ENCODE measurements at regions not wholly inside any gene's neighbourhood (a gene's known extent, or its start where the extent isn't known, plus 50 kb on each side); places are given as distances from the start of the nearest gene placed in this dataset.

DNA sequence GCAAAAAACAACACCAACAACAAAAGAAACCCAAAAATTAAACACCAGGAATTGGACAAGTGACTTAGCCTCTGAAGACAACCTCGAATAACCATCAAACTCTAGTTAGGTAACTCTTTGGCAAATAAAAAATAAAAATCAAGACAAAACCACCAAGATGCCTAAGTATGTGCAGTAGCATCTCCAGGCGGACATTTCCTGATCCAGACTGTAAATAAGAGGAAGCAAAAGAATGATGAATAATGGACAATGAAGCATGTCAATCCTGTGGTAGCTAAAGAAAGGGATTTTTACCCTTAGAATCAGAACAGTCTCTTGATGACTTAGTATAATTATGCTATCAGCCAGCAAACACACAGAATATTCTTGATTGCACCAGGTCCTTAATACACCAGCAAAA, 276.7 kb upstream of the DIAPH2 start:
- Mint-ChIP-seq H3K4me1 (no peaks in the 10 kb centered on the region), H3K27ac (no peak overlapping the region), H3K9me3 (peaks cover 0 to 3% (median 0%) of the 10 kb centered on the region in 5 donors), H3K27me3 (peaks cover 0 to 1% of the 10 kb centered on the region in 2 donors), H3K4me3 (no peak overlapping the region), H3K36me3 (no peaks in the 10 kb centered on the region)
- Histone ChIP-seq H3K4me1 (ENCODE audit: insufficient read depth, low read length) (no peaks in the 10 kb centered on the region), H3K27ac (ENCODE audit: low read depth, low read length) (no peak overlapping the region), H3K27me3 (ENCODE audit: insufficient read depth, low read length, poor library complexity, severe bottlenecking) (no peaks in the 10 kb centered on the region), H3K4me3 (ENCODE audit: low read length) (no peak overlapping the region), H3K9me3 (ENCODE audit: low read length) (no peaks in the 10 kb centered on the region), H3K36me3 (ENCODE audit: insufficient read depth, low read length) (no peaks in the 10 kb centered on the region)
- CTCF ChIA-PET: no interaction called here
- POLR2A ChIA-PET: no interaction called here
- DNase-seq: no peak

DNA sequence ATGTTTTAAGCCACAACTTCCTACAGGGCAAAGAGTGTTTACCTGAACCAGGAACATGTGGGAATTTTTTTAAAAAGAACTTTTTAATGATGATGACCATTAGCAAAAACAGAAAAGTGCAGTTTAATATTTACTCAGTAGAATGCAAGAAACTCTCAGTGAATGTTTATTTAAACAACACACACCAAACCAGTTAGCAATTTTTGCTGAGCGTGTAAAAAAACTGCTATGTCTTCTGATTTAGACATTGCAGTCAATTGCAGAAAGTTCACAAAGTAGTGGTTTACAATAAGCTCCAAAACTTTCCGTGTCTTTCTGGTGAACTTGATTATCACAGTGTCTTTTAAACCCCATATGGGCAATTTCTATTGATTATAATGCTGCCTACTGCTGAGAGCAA, 273.7 kb upstream of the DIAPH2 start:
- H3K27ac ChIP-seq (ENCODE audit: low read depth, low read length): no peak overlapping the region
- no peaks in the 10 kb centered on the region for H3K27me3 ChIP-seq (ENCODE audit: insufficient read depth, low read length, poor library complexity, severe bottlenecking)
- H3K36me3 Mint-ChIP-seq: no peaks in the 10 kb centered on the region
- H3K4me3 ChIP-seq (ENCODE audit: low read length): no peak overlapping the region
- H3K4me3 Mint-ChIP-seq: no peak overlapping the region
- no peaks in the 10 kb centered on the region for H3K4me1 Mint-ChIP-seq
- no peak for DNase-seq
- peaks cover 0 to 2% (median 0%) of the 10 kb centered on the region in 5 donors for H3K9me3 Mint-ChIP-seq
- no peaks in the 10 kb centered on the region for H3K4me1 ChIP-seq (ENCODE audit: insufficient read depth, low read length)
- peaks cover 0 to 1% of the 10 kb centered on the region in 2 donors for H3K27me3 Mint-ChIP-seq
- H3K9me3 ChIP-seq (ENCODE audit: low read length): no peaks in the 10 kb centered on the region
- POLR2A ChIA-PET: no interaction called here
- H3K36me3 ChIP-seq (ENCODE audit: insufficient read depth, low read length): no peaks in the 10 kb centered on the region
- CTCF ChIA-PET: no interaction called here
- no peak overlapping the region for H3K27ac Mint-ChIP-seq

DNA sequence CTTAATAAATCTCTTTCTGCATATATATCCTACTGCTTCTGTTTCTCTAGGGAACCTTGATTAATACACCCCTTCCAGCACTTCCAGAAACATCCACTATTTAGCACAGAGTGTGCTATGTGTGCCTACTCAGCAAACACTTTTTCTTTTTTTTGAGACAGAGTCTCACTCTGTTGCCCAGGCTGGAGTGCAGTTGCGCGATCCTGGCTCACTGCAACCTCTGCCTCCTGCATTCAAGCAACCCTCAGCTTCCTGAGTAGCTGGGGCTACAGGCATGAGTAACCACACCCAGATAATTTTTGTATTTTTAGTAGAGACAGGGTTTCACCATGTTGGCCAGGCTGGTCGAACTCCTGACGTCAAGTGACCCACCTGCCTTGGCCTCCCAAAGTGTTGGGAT, 266.9 kb upstream of the DIAPH2 start:
- H3K4me1 Mint-ChIP-seq: no peaks in the 10 kb centered on the region
- H3K27ac Mint-ChIP-seq: no peak overlapping the region
- Histone ChIP-seq H3K36me3 (ENCODE audit: insufficient read depth, low read length) (no peaks in the 10 kb centered on the region), H3K27me3 (ENCODE audit: insufficient read depth, low read length, poor library complexity, severe bottlenecking) (no peaks in the 10 kb centered on the region), H3K27ac (ENCODE audit: low read depth, low read length) (no peak overlapping the region), H3K4me1 (ENCODE audit: insufficient read depth, low read length) (no peaks in the 10 kb centered on the region), H3K9me3 (ENCODE audit: low read length) (no peaks in the 10 kb centered on the region), H3K4me3 (ENCODE audit: low read length) (no peak overlapping the region)
- DNase-seq: no peak
- H3K27me3 Mint-ChIP-seq: no peaks in the 10 kb centered on the region
- ChIA-PET POLR2A (no interaction called here), CTCF (no interaction called here)
- H3K36me3 Mint-ChIP-seq: no peaks in the 10 kb centered on the region
- H3K9me3 Mint-ChIP-seq: no peaks in the 10 kb centered on the region
- H3K4me3 Mint-ChIP-seq: peak overlapping the region in 1 of 7 donors; percentile 18

DNA sequence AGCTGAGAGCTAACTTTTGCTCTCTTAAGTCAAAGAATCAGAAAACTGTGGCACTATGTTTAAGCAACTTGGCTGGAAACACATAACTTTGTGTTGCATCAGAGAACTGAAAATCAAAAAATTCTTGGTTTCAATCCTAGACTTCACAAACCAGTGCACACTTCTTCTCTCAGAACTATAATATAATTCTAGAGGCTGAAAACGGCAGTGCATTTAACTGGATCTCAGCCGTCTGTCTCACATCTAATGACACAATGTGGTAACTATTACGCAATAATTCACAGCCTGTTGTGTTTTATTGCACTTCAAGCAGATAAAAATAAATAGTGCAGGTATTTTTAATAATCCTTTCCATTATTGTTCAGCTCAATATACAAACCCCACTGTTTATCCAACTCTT, 260.6 kb upstream of the DIAPH2 start:
- Mint-ChIP-seq H3K4me3 (no peak overlapping the region), H3K27me3 (peaks cover 0 to 2% of the 10 kb centered on the region in 2 donors), H3K36me3 (no peaks in the 10 kb centered on the region), H3K4me1 (no peaks in the 10 kb centered on the region), H3K9me3 (peaks cover 0 to 2% (median 0%) of the 10 kb centered on the region in 5 donors), H3K27ac (no peak overlapping the region)
- Histone ChIP-seq H3K4me1 (ENCODE audit: insufficient read depth, low read length) (no peaks in the 10 kb centered on the region), H3K4me3 (ENCODE audit: low read length) (no peak overlapping the region), H3K27me3 (ENCODE audit: insufficient read depth, low read length, poor library complexity, severe bottlenecking) (no peaks in the 10 kb centered on the region), H3K27ac (ENCODE audit: low read depth, low read length) (no peak overlapping the region), H3K36me3 (ENCODE audit: insufficient read depth, low read length) (no peaks in the 10 kb centered on the region), H3K9me3 (ENCODE audit: low read length) (no peaks in the 10 kb centered on the region)
- ChIA-PET CTCF (no interaction called here), POLR2A (no interaction called here)
- no peak for DNase-seq

DNA sequence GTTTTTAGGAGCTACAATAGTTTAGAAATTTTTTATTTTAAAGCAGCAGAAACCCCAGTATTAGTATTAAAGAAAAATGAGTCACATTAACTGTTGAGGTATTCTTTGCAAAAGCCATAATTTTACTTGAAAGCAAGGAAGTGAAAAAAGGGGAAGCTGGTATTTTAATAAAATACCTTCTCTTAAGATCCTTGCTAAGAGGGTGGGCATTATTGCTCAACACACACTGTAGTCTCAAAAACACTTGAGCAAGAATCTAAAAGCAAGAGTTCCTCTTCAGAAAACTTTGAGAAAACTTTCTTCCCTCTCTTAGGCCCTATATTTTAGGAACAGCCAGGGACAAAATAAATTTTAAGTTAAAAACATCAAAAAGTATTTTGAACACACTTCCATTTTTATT, 259.4 kb upstream of the DIAPH2 start:
- no peak for DNase-seq
- ChIA-PET CTCF (no interaction called here), POLR2A (no interaction called here)

DNA sequence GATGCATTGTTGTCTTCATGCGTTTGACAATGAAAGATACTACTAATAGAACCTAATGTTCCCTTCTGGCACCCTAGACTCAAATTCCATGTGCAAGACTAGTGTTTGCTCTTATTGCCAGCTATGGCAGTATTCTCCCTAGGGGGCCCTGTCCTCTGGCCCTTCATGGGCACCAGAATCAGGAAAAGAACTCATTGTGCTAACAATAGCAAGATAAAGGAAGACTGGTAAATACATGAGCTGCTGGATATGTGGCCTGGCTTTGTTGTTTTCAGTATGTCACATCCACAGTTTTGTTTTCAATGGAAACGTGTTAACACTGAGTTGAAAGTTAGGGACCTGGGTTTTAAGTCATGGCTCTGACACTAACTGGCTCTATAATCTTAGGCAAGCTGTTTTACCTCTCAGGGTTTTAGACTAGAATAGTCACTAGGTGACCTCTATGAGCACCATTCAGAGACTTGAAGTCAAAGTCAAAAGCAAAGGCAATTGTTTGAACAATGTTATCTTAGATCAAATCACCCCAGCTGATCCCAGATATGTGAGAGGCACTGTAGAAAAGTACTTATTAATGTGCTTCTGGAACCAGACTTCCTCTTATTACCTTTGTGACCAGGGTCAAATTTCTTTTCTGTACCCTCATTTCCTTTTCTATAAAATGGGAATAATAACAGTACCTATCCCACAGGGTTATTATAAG, 253.7 kb upstream of the DIAPH2 start:
- Histone ChIP-seq H3K4me3 (ENCODE audit: low read length) (no peak overlapping the region), H3K27me3 (ENCODE audit: insufficient read depth, low read length, poor library complexity, severe bottlenecking) (no peaks in the 10 kb centered on the region), H3K9me3 (ENCODE audit: low read length) (no peaks in the 10 kb centered on the region), H3K4me1 (ENCODE audit: insufficient read depth, low read length) (no peaks in the 10 kb centered on the region), H3K36me3 (ENCODE audit: insufficient read depth, low read length) (no peaks in the 10 kb centered on the region), H3K27ac (ENCODE audit: low read depth, low read length) (no peak overlapping the region)
- peaks cover 0 to 2% of the 10 kb centered on the region in 2 donors for H3K27me3 Mint-ChIP-seq
- CTCF ChIA-PET: no interaction called here
- no peaks in the 10 kb centered on the region for H3K4me1 Mint-ChIP-seq
- no peak overlapping the region for H3K4me3 Mint-ChIP-seq
- peaks cover 0 to 4% (median 0%) of the 10 kb centered on the region in 5 donors for H3K9me3 Mint-ChIP-seq
- POLR2A ChIA-PET: no interaction called here
- DNase-seq: no peak
- no peak overlapping the region for H3K27ac Mint-ChIP-seq
- H3K36me3 Mint-ChIP-seq: no peaks in the 10 kb centered on the region

More for the DNA sequence above, 259.4 kb upstream of the DIAPH2 start:
- no peaks in the 10 kb centered on the region for H3K36me3 Mint-ChIP-seq
- H3K9me3 Mint-ChIP-seq: peaks cover 0 to 4% (median 0%) of the 10 kb centered on the region in 5 donors
- Histone ChIP-seq H3K27me3 (ENCODE audit: insufficient read depth, low read length, poor library complexity, severe bottlenecking) (no peaks in the 10 kb centered on the region), H3K4me3 (ENCODE audit: low read length) (no peak overlapping the region), H3K36me3 (ENCODE audit: insufficient read depth, low read length) (no peaks in the 10 kb centered on the region), H3K27ac (ENCODE audit: low read depth, low read length) (no peak overlapping the region), H3K4me1 (ENCODE audit: insufficient read depth, low read length) (no peaks in the 10 kb centered on the region), H3K9me3 (ENCODE audit: low read length) (no peaks in the 10 kb centered on the region)
- peaks cover 0 to 2% of the 10 kb centered on the region in 2 donors for H3K27me3 Mint-ChIP-seq
- H3K4me1 Mint-ChIP-seq: no peaks in the 10 kb centered on the region
- H3K27ac Mint-ChIP-seq: no peak overlapping the region
- no peak overlapping the region for H3K4me3 Mint-ChIP-seq

DNA sequence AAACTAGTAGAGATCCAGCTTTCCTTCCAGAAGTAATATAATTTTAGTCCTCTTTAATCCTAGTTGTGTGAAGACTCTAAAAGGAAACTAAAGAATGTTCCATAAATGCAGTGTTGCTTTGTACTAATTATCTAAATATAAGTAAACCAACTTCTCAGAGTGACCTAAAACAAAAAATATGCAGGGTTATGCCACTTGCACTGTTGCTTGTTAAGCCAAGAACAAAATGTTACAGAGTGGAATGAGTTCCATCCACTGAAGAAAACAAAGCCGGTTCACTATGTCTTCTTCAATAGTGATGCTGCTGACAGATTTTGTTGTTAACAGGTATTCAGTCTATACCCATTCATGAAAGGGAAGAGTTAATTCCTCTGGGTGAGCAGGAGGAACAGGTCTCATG, 252.0 kb upstream of the DIAPH2 start:
- H3K27ac Mint-ChIP-seq: no peak overlapping the region
- Histone ChIP-seq H3K9me3 (ENCODE audit: low read length) (no peaks in the 10 kb centered on the region), H3K4me3 (ENCODE audit: low read length) (no peak overlapping the region), H3K36me3 (ENCODE audit: insufficient read depth, low read length) (no peaks in the 10 kb centered on the region), H3K27me3 (ENCODE audit: insufficient read depth, low read length, poor library complexity, severe bottlenecking) (no peaks in the 10 kb centered on the region), H3K27ac (ENCODE audit: low read depth, low read length) (no peak overlapping the region), H3K4me1 (ENCODE audit: insufficient read depth, low read length) (no peaks in the 10 kb centered on the region)
- no peaks in the 10 kb centered on the region for H3K27me3 Mint-ChIP-seq
- H3K4me1 Mint-ChIP-seq: no peaks in the 10 kb centered on the region
- H3K4me3 Mint-ChIP-seq: no peak overlapping the region
- POLR2A ChIA-PET: no interaction called here
- CTCF ChIA-PET: no interaction called here
- H3K9me3 Mint-ChIP-seq: peaks cover 0 to 2% (median 0%) of the 10 kb centered on the region in 5 donors
- H3K36me3 Mint-ChIP-seq: no peaks in the 10 kb centered on the region
- no peak for DNase-seq

DNA sequence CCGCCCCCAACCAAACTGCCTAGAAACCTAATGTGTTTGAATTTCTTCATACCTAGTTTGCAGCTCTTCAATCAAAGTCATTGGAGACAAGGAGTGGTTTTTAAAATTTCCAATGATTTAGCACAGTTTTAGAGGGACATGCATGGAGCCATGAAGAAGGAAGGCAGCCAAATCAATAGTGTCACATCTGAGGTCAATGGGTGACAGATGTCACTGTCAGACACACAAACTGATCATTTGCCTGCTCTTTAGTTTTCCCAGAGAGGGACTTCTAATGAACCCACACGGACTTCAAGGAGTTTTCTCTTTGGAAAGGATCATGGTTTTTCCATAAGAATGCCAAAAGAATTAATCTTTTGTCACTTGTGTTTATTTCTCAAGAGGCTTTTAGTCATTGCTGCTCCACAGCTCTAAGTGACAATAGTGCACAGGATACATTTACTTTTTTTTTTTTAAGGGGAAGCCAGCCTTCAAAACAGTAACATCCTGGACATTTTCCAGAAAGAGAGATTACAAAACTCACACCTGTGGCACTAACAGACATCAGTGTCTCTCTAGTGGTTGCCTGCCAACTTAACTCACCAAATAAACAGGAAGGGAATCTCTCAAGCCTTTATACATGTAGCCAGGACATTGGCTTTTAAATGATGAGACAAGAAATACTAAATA, 251.1 kb upstream of the DIAPH2 start:
- Mint-ChIP-seq H3K9me3 (peaks cover 0 to 2% (median 0%) of the 10 kb centered on the region in 5 donors), H3K27me3 (no peaks in the 10 kb centered on the region), H3K36me3 (no peaks in the 10 kb centered on the region), H3K27ac (no peak overlapping the region), H3K4me3 (no peak overlapping the region), H3K4me1 (no peaks in the 10 kb centered on the region)
- ChIA-PET POLR2A (no interaction called here), CTCF (no interaction called here)
- Histone ChIP-seq H3K27ac (ENCODE audit: low read depth, low read length) (no peak overlapping the region), H3K4me1 (ENCODE audit: insufficient read depth, low read length) (no peaks in the 10 kb centered on the region), H3K9me3 (ENCODE audit: low read length) (no peaks in the 10 kb centered on the region), H3K36me3 (ENCODE audit: insufficient read depth, low read length) (no peaks in the 10 kb centered on the region), H3K27me3 (ENCODE audit: insufficient read depth, low read length, poor library complexity, severe bottlenecking) (no peaks in the 10 kb centered on the region), H3K4me3 (ENCODE audit: low read length) (no peak overlapping the region)
- DNase-seq: no peak

All from CD8-positive, alpha-beta memory T cell (primary cell).